HG02973 (cell line): ENCODE measurements at regions not wholly inside any gene's neighbourhood (a gene's known extent, or its start where the extent isn't known, plus 50 kb on each side); places are given as distances from the start of the nearest gene placed in this dataset.
A peak's percentile ranks its signal among the peaks of the same experiment; 100 is the strongest.

Source experiments
- ATAC-seq: cut with Tn5 transposase; IDR thresholded peaks from one replicate; pipeline ENCODE4 v1.9.1; 2021; ENCODE audit warnings: moderate library complexity; ENCODE audit not compliant: unreplicated experiment

- no peak for ATAC-seq
These were observed 51.7 kb upstream of the RCN1 start for GRCh38 chr11:32039149-32039548.

DNA sequence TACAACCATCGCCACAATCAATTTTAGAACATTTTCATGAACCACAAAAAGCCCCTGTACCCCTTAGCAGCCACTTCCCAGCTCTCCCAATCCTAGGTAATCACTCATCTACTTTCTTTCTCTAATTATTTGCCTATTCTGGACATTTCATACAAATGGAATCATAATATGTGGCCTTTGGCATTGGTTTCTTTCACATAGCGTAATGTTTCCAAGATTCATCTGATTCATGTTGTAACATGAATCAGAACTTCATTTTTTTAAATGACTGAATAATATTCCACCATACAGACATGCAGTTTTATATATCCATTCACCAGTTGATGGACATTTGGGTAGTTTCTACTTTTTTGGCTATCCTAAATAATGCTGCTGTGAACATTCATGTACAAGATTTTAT lies 56.2 kb upstream of the RCN1 start:
- no peak for ATAC-seq

GRCh38 chr11:32034149-32034548 lies 56.7 kb upstream of the RCN1 start:
- no peak for ATAC-seq

- no peak for ATAC-seq
These were observed 57.4 kb upstream of the RCN1 start for GRCh38 chr11:32033491-32033890.

- no peak for ATAC-seq
These were observed 57.8 kb upstream of the RCN1 start for GRCh38 chr11:32033067-32033466.

DNA sequence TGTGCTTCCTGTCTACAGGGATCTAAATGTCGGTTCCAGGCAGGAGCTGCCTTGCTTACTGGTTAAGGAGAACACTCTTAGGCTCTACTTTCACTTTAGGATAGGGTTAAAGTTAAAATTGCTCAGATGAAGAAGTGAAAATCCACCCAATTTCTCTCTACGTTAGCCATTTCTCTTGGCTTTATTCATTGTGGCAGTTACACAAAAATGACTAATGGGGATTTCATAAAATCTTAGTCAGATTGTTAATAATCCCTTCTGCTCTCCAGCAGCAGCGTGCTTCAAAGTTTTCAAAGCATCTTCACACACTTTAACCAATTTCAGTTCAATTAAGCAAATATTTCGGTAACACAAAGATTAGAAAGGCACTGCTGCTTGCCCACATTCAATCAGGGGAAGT lies 58.4 kb upstream of the RCN1 start:
- ATAC-seq = no peak

GRCh38 chr11:32032052-32032451 lies 58.8 kb upstream of the RCN1 start:
- no peak for ATAC-seq

DNA sequence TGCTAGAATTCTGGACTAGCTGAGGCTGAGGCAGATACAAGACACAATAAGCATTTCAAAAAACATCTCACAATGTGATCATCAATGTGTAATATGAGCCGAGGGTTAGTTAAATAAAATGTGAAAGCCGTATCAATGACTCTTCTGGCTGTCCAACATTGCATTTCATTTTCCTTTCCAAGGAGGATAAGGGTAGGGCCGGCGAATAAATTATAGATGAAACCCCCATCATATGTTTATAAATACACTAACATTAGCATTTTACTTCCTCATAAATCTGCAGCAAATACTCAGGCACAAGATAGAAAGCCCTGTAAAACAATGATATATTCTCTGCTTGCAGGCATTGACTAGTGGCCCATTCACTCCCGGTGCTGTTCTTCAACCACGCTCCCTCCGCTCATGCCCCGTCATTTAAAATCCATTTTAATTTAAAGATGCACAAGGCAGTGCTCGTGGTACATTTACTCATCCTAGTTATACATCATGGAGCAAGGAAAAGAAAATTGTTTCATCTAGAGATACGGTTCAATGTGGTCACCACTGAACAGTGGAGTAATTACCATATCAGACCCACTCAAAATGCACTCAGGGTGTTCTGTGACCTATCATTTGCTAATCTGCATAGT lies 59.9 kb upstream of the RCN1 start:
- ATAC-seq = no peak

GRCh38 chr11:32029721-32030120 lies 61.2 kb upstream of the RCN1 start:
- no peak for ATAC-seq

DNA sequence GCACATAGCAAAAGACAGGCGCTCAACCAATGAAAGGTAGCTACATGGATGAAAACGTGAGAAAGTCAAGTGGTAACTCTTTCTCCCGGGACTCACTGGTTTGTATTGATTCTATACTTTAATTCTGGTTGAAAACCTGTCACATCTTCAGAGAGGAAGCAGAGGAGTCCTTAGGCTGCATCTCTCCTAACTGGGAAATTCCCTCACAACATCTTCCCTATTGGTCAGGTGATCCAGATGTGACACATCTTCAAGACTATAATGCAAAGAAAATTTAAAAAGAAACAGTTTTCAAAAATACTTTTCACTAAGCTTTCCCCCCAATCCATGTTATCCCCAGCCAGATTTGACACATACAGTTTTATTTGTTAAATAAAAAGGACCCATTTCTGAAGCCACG lies 62.7 kb upstream of the RCN1 start:
- no peak for ATAC-seq

DNA sequence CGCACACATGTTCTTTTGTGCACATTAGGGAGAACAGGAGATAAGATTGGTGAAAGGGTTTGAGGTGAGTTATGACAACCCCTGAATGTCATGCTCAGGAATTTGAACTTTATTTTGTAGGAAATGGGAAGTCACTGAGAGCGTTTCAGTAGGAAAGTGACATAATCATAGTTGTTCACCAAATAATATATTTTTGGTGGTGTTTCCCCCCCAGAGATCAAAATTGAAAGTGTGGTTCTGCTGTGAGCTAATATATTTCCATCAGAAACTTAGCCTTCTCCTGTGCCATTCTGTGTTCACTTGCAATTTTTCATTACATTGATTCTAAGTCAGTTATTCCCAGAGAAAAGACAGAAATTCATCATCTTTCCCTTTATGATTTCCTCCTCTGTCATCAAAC lies 64.1 kb upstream of the RCN1 start:
- ATAC-seq = no peak

DNA sequence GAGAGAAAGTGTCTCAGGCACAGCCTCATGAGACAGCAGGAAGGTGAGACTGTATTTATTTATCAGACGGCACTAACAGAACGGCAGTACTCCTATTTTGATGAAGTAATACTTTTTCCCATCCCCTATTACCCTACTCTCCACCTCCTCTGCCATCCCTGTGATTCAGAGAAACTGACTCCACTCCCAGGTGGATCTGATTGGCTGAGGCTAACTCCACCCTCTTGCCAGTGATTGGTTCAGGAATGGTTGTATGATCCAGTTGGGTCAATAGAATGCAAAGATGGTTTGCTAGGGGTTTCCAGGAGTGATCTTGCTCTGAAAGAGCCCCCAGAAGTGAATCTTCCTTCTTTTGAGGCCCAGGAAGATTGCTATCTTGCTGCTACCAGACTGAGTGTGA lies 65.9 kb upstream of the RCN1 start:
- ATAC-seq = no peak

- ATAC-seq = no peak
These were observed 67.2 kb upstream of the RCN1 start for GRCh38 chr11:32023370-32024305.

DNA sequence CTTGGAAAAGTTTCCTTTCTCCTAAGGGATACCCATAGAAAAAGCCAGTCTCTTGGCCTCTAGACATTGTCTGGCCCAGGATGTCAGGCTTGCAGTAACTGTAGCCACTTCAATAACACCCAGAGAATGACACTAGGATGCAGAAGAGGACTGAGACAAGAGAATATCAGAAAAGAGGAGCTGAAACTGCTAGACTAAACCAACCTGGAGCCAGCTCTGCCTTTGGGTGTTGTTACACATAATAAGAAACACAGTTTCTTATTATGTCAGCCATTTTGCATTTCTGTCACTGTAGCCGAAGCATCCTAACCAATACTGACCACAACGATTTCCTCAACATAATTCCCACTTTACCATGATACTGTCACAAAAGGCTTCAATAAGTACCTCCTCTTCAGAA lies 72.2 kb upstream of the RCN1 start:
- ATAC-seq = no peak

GRCh38 chr11:32016111-32016510 lies 74.8 kb upstream of the RCN1 start:
- no peak for ATAC-seq

- no peak for ATAC-seq
These were observed 75.4 kb upstream of the RCN1 start for GRCh38 chr11:32015427-32015826.

GRCh38 chr11:32013603-32014002 lies 77.3 kb upstream of the RCN1 start:
- no peak for ATAC-seq

GRCh38 chr11:32012049-32012448 lies 78.8 kb upstream of the RCN1 start:
- ATAC-seq = no peak

DNA sequence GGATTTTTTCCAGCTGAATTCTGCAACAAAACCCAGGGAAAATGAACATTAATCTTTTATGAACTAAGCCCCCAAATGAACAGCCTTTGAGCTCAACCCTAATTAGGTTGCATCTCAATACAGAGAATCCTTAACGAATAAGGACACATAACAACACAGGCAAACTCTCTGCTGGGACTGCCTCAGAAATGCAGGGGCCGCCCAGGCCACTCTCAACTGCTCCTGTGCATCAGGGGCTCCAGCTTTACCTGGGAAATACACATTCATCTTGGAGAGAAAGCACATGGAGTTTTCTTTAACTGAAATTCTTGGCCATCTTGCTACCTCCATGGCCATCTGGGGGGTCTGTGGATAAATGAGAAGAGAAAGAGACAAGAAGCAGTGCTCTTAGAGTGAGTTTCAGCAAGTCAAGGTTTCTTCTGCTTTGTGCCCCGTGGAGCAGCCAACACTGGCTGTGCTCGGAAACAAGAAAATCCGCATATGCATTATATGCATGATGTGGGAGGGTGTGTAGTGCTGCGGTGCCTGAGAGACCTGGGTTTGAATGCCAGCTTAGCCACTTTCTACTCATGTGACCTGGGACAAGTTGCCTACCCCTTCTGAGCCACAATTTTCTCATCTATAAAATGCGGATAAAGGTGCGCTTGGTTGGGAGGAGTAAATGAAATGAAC lies 81.9 kb upstream of the RCN1 start:
- ATAC-seq = no peak

DNA sequence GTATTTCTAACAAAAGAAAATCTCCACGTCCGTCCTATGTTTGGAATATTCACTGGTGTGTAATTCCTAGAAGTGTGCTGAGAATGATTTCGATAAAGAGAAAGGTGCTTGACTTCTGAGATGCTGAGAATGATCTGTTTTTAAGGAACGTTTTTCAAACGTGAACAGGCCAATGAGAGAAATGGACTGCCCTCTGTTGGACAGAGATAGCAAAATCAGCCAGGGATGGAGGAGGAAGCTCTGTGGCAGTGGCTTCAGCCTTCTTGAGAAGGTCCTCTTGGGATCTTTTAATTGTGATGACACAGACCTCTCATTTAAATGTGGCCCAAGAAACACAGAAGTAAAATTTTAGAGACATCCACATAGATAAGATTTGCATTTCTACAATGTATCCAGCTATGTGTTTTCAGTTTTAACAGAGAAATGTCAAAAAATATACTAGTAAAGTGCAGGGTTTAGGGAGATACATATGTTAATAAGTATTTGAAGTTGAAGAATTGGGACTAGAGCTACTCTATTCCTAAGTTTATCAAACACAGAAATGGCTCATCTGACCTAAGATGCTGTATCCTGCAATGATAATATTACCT lies 84.0 kb upstream of the RCN1 start:
- peak; percentile 66 for ATAC-seq

GRCh38 chr11:32005786-32006416 lies 85.0 kb upstream of the RCN1 start:
- ATAC-seq = no peak
